Body of pancreas (tissue), 4 donors: ENCODE measurements at regions not wholly inside any gene's neighbourhood (a gene's known extent, or its start where the extent isn't known, plus 50 kb on each side); places are given as distances from the start of the nearest gene placed in this dataset.
"Not testable (repeated sequence)": the region's sequence is repeated elsewhere in the genome, so short reads cannot be mapped to it uniquely, and the experiment has no call there.

Source experiments
- ATAC-seq: fragments of 150-250 bp; one replicate; pipeline ENCODE4 v1.9.1; 2016
- DNase-seq, 4 donors: peaks; one replicate each; pipeline ENCODE4 v3.0.0-alpha.2; 2019
- H3K27ac ChIP-seq, 4 donors: fragments of 200-600 bp; sonication (generic); 1 replicate in 3 of 4; 2 replicates in 1 of 4; pipeline versions ENCODE4 v1.5.1 to v1.6.1; 2016 to 2019; ENCODE audit warnings: mild to moderate bottlenecking in 1 of 4, mixed read lengths in 1 of 4, moderate library complexity in 1 of 4
- H3K27me3 ChIP-seq, 2 donors: fragments of 200-600 bp; sonication (generic); one replicate each; pipeline ENCODE4 v1.6.0; 2016; ENCODE audit warnings: mild to moderate bottlenecking in 1 of 2
- H3K36me3 ChIP-seq, 2 donors: fragments of 200-600 bp; sonication (generic); replicated peaks in 1 of 2; 2 replicates each; pipeline ENCODE4 v1.5.1; 2016; ENCODE audit warnings: low read depth in 2 of 2; ENCODE audit not compliant: insufficient read depth in 1 of 2
- H3K4me1 ChIP-seq: fragments of 200-600 bp; sonication (generic); one replicate; pipeline ENCODE4 v1.6.0; 2016
- H3K4me3 ChIP-seq, 2 donors: fragments of 200-600 bp; sonication (generic); 1 replicate in 1 of 2; 2 replicates in 1 of 2; pipeline ENCODE4 v1.5.1; 2016 to 2019
- H3K9me3 ChIP-seq, 3 donors: fragments of 200-600 bp; sonication (generic); 1 replicate in 2 of 3; 2 replicates in 1 of 3; pipeline ENCODE4 v1.5.1; 2016
- POLR2A ChIP-seq, 3 donors: fragments of 450-650 bp; IDR thresholded peaks; one replicate each; pipeline ENCODE4 v1.6.1; 2016; ENCODE audit warnings: antibody characterized with exemption in 3 of 3, mild to moderate bottlenecking in 2 of 3
- WGBS, 2 donors: methylation state at CpG; one replicate each; pipeline ENCODE4 v1.1.5; 2017; 5-methylcytosine and 5-hydroxymethylcytosine counted together
- intact Hi-C: fragments of 100-400 bp; cut with DNase I; formaldehyde crosslinking; loops from one replicate; pipeline ENCODE4 v1.15.1; 2023
- TF ChIP-seq, protein P1 (sequence below), 7 experiments: fragments of 450-650 bp in 4 of 7; fragments of 200-600 bp in 3 of 7; sonication (generic) in 3 of 7; IDR thresholded peaks; one replicate each; pipeline ENCODE4 v1.5.1; 2016 to 2019; ENCODE audit warnings: antibody characterized with exemption in 7 of 7

DNA sequence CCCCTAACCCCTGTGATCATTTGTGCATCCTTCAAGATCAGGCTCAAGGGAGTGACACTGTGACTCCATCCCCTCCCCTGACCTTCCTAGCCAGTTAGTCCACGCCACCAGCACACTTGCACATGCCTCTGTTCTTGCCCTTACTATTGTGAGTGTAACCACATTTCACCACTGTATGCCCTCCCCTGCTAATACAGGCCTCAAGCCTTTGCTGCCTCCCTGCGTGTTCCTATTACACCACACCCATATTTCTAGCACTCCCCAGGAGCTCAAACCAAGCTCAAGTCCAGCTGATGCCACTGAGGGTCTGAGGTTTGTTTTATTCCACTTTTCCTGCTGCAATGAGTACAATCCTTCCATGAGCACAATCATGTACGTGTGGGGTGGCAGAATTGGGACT is 119.3 kb upstream of the FOXN2 start:
- Histone ChIP-seq H3K9me3 (no peaks in the 10 kb centered on the region), H3K27ac (no peak overlapping the region), H3K27me3 (no peaks in the 10 kb centered on the region), H3K36me3 (no peaks in the 10 kb centered on the region), H3K4me3 (no peak overlapping the region), H3K4me1 (no peaks in the 10 kb centered on the region)
- intact Hi-C loops = no loop called here
- TF ChIP-seq POLR2A (IDR thresholded peaks at IDR 0.05) = no peak
- TF ChIP-seq, protein P1, sequence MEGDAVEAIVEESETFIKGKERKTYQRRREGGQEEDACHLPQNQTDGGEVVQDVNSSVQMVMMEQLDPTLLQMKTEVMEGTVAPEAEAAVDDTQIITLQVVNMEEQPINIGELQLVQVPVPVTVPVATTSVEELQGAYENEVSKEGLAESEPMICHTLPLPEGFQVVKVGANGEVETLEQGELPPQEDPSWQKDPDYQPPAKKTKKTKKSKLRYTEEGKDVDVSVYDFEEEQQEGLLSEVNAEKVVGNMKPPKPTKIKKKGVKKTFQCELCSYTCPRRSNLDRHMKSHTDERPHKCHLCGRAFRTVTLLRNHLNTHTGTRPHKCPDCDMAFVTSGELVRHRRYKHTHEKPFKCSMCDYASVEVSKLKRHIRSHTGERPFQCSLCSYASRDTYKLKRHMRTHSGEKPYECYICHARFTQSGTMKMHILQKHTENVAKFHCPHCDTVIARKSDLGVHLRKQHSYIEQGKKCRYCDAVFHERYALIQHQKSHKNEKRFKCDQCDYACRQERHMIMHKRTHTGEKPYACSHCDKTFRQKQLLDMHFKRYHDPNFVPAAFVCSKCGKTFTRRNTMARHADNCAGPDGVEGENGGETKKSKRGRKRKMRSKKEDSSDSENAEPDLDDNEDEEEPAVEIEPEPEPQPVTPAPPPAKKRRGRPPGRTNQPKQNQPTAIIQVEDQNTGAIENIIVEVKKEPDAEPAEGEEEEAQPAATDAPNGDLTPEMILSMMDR (IDR thresholded peaks at IDR 0.05) = no peak
- no peak for DNase-seq
- no peak for ATAC-seq
- WGBS, 2 donors = 85 to 89% methylated on average over 3 of the region's 3 CpGs

DNA sequence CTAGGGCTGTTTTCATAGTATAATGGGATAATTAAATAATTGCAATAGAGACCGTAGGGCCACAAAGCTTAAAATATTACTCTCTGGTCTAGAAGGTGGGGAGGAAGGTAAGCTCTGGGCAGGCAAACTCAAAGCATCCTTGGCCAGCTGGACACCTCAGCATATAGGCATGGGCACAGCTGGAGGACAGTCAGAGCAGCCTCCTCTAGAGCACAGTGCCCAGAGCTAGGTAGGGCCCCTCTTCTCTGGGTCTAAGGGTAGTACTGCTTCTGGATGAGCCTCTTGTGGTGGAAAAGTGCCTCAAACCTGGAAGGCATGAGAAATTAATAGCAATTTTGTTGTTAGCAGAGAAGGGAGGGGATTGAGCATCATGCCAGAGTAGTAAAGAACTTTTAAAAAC is 116.9 kb upstream of the FOXN2 start:
- Histone ChIP-seq H3K36me3 (no peaks in the 10 kb centered on the region), H3K27ac (no peak overlapping the region), H3K27me3 (no peaks in the 10 kb centered on the region), H3K4me1 (no peaks in the 10 kb centered on the region), H3K9me3 (no peaks in the 10 kb centered on the region), H3K4me3 (no peak overlapping the region)
- DNase-seq (no peak), ATAC-seq (no peak)
- TF ChIP-seq, protein P1 (IDR thresholded peaks at IDR 0.05) = no peak
- no peak for TF ChIP-seq POLR2A (IDR thresholded peaks at IDR 0.05)
- WGBS, 2 donors = 69% methylated on average over 1 of the region's 1 CpG
- intact Hi-C loops = no loop called here

GRCh38 chr2:48198371-48198770 is 116.1 kb upstream of the FOXN2 start:
- Histone ChIP-seq H3K4me1 (no peaks in the 10 kb centered on the region), H3K27me3 (no peaks in the 10 kb centered on the region), H3K4me3 (no peak overlapping the region), H3K9me3 (no peaks in the 10 kb centered on the region), H3K36me3 (no peaks in the 10 kb centered on the region), H3K27ac (no peak overlapping the region)
- ATAC-seq (no peak), DNase-seq (no peak)
- TF ChIP-seq POLR2A (IDR thresholded peaks at IDR 0.05) = no peak
- TF ChIP-seq, protein P1 (IDR thresholded peaks at IDR 0.05) = no peak
- intact Hi-C loops = no loop called here
- 48 to 57% methylated on average over 1 of the region's 1 CpG for WGBS, 2 donors

- Histone ChIP-seq H3K36me3 (no peaks in the 10 kb centered on the region), H3K4me1 (no peaks in the 10 kb centered on the region), H3K4me3 (no peak overlapping the region), H3K27ac (no peak overlapping the region), H3K27me3 (no peaks in the 10 kb centered on the region), H3K9me3 (no peaks in the 10 kb centered on the region)
- DNase-seq = no peak
- TF ChIP-seq, protein P1 (IDR thresholded peaks at IDR 0.05) = no peak
- no peak for TF ChIP-seq POLR2A (IDR thresholded peaks at IDR 0.05)
- intact Hi-C loops = no loop called here
- ATAC-seq = no peak
- 78 to 86% methylated on average over 7 of the region's 7 CpGs for WGBS, 2 donors
Observed at GRCh38 chr2:48199070-48199469, 115.4 kb upstream of the FOXN2 start.

- no peaks in the 10 kb centered on the region for H3K9me3 ChIP-seq
- no peaks in the 10 kb centered on the region for H3K4me1 ChIP-seq
- intact Hi-C loops = no loop called here
- ATAC-seq (no peak), DNase-seq (no peak)
- no peaks in the 10 kb centered on the region for H3K27me3 ChIP-seq
- no peaks in the 10 kb centered on the region for H3K36me3 ChIP-seq
- 87% methylated on average over 4 of the region's 4 CpGs for WGBS, 2 donors
- H3K4me3 ChIP-seq = no peak overlapping the region
- TF ChIP-seq POLR2A (IDR thresholded peaks at IDR 0.05) = no peak
- TF ChIP-seq, protein P1 (IDR thresholded peaks at IDR 0.05) = no peak
- no peak overlapping the region for H3K27ac ChIP-seq
Observed at GRCh38 chr2:48200620-48201293, 113.7 kb upstream of the FOXN2 start.

- H3K4me1 ChIP-seq, ATAC-seq, H3K9me3 ChIP-seq, H3K4me3 ChIP-seq, DNase-seq, H3K27me3 ChIP-seq, H3K27ac ChIP-seq, H3K36me3 ChIP-seq, intact Hi-C loops: not testable (repeated sequence)
- 79 to 86% methylated on average over 2 of the region's 2 CpGs for WGBS, 2 donors
Observed at GRCh38 chr2:48201435-48201834, 113.0 kb upstream of the FOXN2 start.
